Mammary epithelial cell (primary cell): ENCODE measurements at regions not wholly inside any gene's neighbourhood (a gene's known extent, or its start where the extent isn't known, plus 50 kb on each side); places are given as distances from the start of the nearest gene placed in this dataset.

Experiments
- CTCF ChIP-seq, 2 donors: IDR thresholded peaks in 1 of 2; conservative IDR thresholded peaks in 1 of 2; 2 replicates each; pipeline ENCODE4 v1.5.1; 2011 to 2012; ENCODE audit warnings: inconsistent platforms in 2 of 2, low read length in 2 of 2, mild to moderate bottlenecking in 2 of 2, control low read depth in 1 of 2, low read depth in 1 of 2; ENCODE audit not compliant: insufficient read depth in 1 of 2; ENCODE audit errors: extremely low read depth in 1 of 2
- EZH2 ChIP-seq: IDR thresholded peaks from 2 replicates; pipeline ENCODE4 v1.6.1; 2012; ENCODE audit warnings: low read length, inconsistent platforms, borderline replicate concordance

DNA sequence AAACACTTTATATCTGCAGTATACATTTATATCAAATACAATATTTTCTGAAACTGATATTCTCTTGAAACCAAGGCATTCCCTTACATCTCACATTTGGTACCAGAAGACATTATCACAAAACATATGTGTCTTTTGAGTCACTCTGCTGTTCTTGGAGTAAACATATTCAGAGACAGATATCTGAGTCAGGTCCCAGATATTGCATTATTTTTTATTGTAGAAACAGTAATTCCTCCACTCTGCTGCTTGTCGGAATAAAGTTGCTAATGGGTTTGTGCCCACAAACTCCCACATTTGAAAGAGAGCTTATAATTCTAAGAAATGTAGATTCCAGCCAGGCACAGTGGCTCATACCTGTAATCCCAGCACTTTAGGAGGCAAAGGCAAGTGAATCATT, 261.1 kb upstream of the DAPK1 start:
- no peak for TF ChIP-seq CTCF (conservative IDR thresholded peaks at IDR 0.05 in 1 of 2, IDR thresholded peaks at IDR 0.05 in 1 of 2; ENCODE audit: extremely low read depth in 1 of 2, insufficient read depth in 1 of 2, low read depth in 1 of 2, low read length in 2 of 2)
- no peak for TF ChIP-seq EZH2
